ENCODE measurements at regions not wholly inside any gene's neighbourhood (a gene's known extent, or its start where the extent isn't known, plus 50 kb on each side); places are given as distances from the start of the nearest gene placed in this dataset.

DNA sequence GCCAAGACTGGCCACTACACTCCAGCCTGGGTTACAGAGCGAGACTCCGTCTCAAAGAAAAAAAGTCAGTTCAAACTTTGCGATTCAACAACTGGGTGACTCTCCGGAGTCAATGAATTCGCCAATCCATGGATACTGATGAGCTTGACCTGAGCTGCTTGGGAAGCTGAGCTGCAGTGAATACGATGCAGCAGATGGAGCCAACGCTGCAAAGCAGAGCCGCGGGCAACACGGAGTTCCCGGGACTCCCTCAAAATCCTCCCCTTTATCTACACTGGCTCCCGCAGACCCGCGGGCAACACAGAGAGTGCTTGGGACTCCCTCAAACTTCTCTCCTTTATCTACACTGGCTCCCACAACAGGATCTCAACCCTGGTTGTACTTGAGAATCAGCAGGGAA lies 62.6 kb upstream of the SALL4 start:
- TF ChIP-seq, protein P1, sequence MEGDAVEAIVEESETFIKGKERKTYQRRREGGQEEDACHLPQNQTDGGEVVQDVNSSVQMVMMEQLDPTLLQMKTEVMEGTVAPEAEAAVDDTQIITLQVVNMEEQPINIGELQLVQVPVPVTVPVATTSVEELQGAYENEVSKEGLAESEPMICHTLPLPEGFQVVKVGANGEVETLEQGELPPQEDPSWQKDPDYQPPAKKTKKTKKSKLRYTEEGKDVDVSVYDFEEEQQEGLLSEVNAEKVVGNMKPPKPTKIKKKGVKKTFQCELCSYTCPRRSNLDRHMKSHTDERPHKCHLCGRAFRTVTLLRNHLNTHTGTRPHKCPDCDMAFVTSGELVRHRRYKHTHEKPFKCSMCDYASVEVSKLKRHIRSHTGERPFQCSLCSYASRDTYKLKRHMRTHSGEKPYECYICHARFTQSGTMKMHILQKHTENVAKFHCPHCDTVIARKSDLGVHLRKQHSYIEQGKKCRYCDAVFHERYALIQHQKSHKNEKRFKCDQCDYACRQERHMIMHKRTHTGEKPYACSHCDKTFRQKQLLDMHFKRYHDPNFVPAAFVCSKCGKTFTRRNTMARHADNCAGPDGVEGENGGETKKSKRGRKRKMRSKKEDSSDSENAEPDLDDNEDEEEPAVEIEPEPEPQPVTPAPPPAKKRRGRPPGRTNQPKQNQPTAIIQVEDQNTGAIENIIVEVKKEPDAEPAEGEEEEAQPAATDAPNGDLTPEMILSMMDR (IDR thresholded peaks at IDR 0.05), result no peak
- TF ChIP-seq POLR2A (IDR thresholded peaks at IDR 0.05), result no peak

Measured in body of pancreas (tissue), 4 donors.